ENCODE measurements at regions not wholly inside any gene's neighbourhood (a gene's known extent, or its start where the extent isn't known, plus 50 kb on each side); places are given as distances from the start of the nearest gene placed in this dataset.
"Not testable (repeated sequence)": the region's sequence is repeated elsewhere in the genome, so short reads cannot be mapped to it uniquely, and the experiment has no call there.

DNA sequence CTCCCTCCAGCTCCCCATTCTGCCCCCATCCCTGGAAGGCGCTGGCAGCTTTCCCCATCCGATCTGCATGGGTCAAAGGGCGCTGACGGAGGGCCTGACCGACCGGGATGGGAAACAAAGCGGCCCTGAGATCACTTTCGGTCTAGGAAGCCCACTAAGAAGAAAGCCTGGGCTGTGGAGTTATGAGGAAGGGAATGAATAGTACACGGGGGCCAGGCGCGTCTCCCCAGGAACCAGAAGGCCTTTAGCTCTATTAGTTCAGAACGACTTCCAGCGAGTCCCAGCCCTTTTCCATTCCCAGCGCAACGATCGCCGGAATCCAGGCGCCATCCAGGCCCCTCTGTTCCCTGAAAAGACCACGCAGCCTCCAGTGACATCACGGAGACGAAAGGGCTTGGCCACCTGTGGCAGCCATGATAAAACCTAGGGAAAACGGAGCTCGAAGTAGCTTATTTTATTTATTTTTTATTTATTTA, 70.1 kb upstream of the CCDC180 start:
- no peaks in the 10 kb centered on the region for H3K9me2 ChIP-seq (ENCODE audit: low read depth, low read length)
- H2AFZ ChIP-seq (ENCODE audit: low read length): no peak overlapping the region
- no peak overlapping the region for H3K9ac ChIP-seq (ENCODE audit: low read length)
- no peaks in the 10 kb centered on the region for H3K79me2 ChIP-seq (ENCODE audit: insufficient read depth, low read length)
- no peaks in the 10 kb centered on the region for H3K9me3 ChIP-seq (ENCODE audit: low read length)
- H3K36me3 ChIP-seq (ENCODE audit: insufficient read depth, low read length): no peaks in the 10 kb centered on the region
- no peak overlapping the region for H3K4me3 ChIP-seq (ENCODE audit: low read depth, low read length, poor library complexity, severe bottlenecking)
- H3K4me1 ChIP-seq (ENCODE audit: insufficient read depth, low read length, severe bottlenecking): no peaks in the 10 kb centered on the region
- no peak overlapping the region for H3K27ac ChIP-seq (ENCODE audit: low read depth, low read length, poor library complexity, severe bottlenecking)
- no peaks in the 10 kb centered on the region for H3F3A ChIP-seq (ENCODE audit: insufficient read depth, low read length)
- no peaks in the 10 kb centered on the region for H3K27me3 ChIP-seq (ENCODE audit: insufficient read depth, low read length)
- no peaks in the 10 kb centered on the region for H4K20me1 ChIP-seq (ENCODE audit: insufficient read depth, low read length)
- TF ChIP-seq EZH2 (IDR thresholded peaks at IDR 0.05; ENCODE audit: borderline replicate concordance, low read length): no peak
- no peak for TF ChIP-seq CTCF (IDR thresholded peaks at IDR 0.05; ENCODE audit: low read length)
- H3K4me2 ChIP-seq (ENCODE audit: low read length): no peak overlapping the region

DNA sequence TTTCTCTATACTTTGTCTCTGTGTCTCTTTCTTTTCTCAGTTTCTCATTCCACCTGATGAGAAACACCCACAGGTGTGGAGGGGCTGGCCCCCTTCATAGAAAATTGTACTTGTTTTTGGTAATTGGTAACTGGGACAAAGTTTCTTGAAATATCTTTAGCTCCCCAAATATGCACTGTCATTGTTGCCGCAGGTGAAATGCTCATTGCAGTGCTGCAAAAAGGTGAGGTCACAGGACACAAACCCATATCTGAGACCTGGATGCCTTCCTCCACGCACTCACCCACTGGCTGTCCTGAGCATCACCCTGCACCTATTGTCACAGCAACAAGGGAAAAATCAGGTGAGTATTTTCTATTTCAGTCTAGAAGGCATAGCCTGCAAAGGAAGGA, 74.5 kb upstream of the CCDC180 start:
- H3K9ac ChIP-seq (ENCODE audit: low read length); H4K20me1 ChIP-seq (ENCODE audit: insufficient read depth, low read length); H3K9me2 ChIP-seq (ENCODE audit: low read depth, low read length); H3K36me3 ChIP-seq (ENCODE audit: insufficient read depth, low read length); H3K27me3 ChIP-seq (ENCODE audit: insufficient read depth, low read length); H2AFZ ChIP-seq (ENCODE audit: low read length); H3K79me2 ChIP-seq (ENCODE audit: insufficient read depth, low read length); H3K4me3 ChIP-seq (ENCODE audit: low read depth, low read length, poor library complexity, severe bottlenecking); H3K27ac ChIP-seq (ENCODE audit: low read depth, low read length, poor library complexity, severe bottlenecking); H3F3A ChIP-seq (ENCODE audit: insufficient read depth, low read length); H3K9me3 ChIP-seq (ENCODE audit: low read length); H3K4me2 ChIP-seq (ENCODE audit: low read length); H3K4me1 ChIP-seq (ENCODE audit: insufficient read depth, low read length, severe bottlenecking): not testable (repeated sequence)

DNA sequence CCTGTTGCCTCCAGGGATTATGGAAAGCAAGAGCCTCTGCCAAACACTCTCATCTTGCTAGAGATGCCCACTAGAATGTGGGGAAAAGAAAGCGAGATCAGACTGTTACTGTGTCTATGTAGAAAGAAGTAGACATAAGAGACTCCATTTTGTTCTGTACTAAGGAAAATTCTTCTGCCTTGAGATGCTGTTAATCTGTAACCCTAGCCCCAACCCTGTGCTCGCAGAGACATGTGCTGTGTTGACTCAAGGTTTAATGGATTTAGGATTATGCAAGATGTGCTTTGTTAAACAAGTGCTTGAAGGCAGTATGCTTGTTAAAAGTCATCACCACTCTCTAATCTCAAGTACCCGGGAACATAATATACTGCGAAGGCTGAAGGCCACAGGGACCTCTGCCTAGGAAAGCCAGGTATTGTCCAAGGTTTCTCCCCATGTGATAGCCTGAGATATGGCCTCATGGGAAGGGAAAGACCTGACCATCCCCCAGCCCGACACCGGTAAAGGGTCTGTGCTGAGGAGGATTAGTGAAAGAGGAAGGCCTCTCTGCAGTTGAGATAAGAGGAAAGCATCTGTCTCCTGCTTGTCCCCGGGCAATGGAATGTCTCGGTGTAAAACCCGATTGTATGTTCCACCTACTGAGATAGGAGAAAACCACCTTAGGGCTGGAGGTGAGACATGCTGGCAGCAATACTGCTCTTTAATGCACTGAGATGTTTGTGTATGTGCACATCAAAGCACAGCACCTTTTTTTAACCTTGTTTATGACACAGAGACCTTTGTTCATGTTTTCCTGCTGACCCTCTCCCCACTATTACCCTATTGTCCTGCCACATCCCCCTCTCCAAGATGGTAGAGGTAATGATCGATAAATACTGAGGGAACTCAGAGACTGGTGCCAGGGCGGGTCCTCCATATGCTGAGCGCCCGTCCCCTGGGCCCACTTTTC, 75.1 kb upstream of the CCDC180 start:
- not testable (repeated sequence) for H3F3A ChIP-seq (ENCODE audit: insufficient read depth, low read length); H3K27me3 ChIP-seq (ENCODE audit: insufficient read depth, low read length); H3K36me3 ChIP-seq (ENCODE audit: insufficient read depth, low read length); H3K79me2 ChIP-seq (ENCODE audit: insufficient read depth, low read length); H3K4me1 ChIP-seq (ENCODE audit: insufficient read depth, low read length, severe bottlenecking); H3K4me2 ChIP-seq (ENCODE audit: low read length); H3K9me3 ChIP-seq (ENCODE audit: low read length); H3K27ac ChIP-seq (ENCODE audit: low read depth, low read length, poor library complexity, severe bottlenecking); H2AFZ ChIP-seq (ENCODE audit: low read length); H4K20me1 ChIP-seq (ENCODE audit: insufficient read depth, low read length); H3K4me3 ChIP-seq (ENCODE audit: low read depth, low read length, poor library complexity, severe bottlenecking); H3K9me2 ChIP-seq (ENCODE audit: low read depth, low read length); H3K9ac ChIP-seq (ENCODE audit: low read length)

GRCh38 chr9:97222393-97222792, 85.1 kb upstream of the CCDC180 start:
- not testable (repeated sequence) for H3K27ac ChIP-seq (ENCODE audit: low read depth, low read length, poor library complexity, severe bottlenecking); H3K36me3 ChIP-seq (ENCODE audit: insufficient read depth, low read length); H3K4me3 ChIP-seq (ENCODE audit: low read depth, low read length, poor library complexity, severe bottlenecking); H3K9ac ChIP-seq (ENCODE audit: low read length); H3K79me2 ChIP-seq (ENCODE audit: insufficient read depth, low read length); H3K9me3 ChIP-seq (ENCODE audit: low read length); H4K20me1 ChIP-seq (ENCODE audit: insufficient read depth, low read length); H3K4me2 ChIP-seq (ENCODE audit: low read length); H3K4me1 ChIP-seq (ENCODE audit: insufficient read depth, low read length, severe bottlenecking); H3K9me2 ChIP-seq (ENCODE audit: low read depth, low read length); H3K27me3 ChIP-seq (ENCODE audit: insufficient read depth, low read length); H3F3A ChIP-seq (ENCODE audit: insufficient read depth, low read length); H2AFZ ChIP-seq (ENCODE audit: low read length)

DNA sequence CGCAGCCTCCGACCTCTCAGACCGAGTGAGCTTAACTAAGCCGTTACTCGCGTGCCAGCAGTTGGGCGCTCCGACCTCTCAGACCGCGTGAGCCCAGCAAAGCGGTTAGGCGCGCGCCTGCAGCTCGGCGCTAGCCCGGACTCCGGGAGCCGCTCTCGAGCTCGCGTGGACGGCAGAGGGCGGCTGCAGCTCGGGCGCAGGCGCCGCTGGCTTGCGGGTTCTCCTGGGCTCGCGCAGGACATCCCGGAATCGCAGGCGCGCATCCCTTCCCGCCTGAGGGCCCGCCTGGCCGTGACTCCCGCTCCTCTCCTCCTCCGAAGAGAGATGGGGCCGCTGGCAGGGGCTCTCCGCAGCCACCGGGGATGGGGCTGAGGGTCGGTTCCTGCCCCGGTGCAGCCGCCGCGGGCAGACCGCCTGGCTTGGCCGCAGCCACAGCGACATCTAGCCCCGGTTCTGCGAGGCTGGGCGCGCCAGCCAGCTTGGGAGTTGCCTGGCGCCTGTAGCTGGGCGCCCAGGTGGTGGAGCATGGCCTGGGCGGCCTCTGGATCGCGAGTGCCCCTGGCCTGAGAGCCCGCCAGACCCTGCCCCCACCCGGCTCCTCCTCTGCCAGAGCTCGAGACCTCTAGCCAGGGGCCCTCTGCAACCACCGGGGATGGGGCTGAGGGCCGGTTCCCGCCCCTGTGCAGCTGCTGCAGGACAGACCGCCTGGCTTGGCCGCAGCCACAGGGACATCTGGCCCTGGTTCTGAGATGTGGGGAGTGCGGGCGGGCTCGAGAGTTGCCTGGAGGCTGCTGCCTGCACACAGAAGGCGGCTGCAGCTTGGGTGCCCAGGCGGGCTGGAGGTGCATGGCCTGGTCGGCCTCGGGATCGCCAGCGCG, 85.7 kb upstream of the CCDC180 start:
- not testable (repeated sequence) for H3K4me1 ChIP-seq (ENCODE audit: insufficient read depth, low read length, severe bottlenecking); H3F3A ChIP-seq (ENCODE audit: insufficient read depth, low read length); H3K9me2 ChIP-seq (ENCODE audit: low read depth, low read length); H3K79me2 ChIP-seq (ENCODE audit: insufficient read depth, low read length); H3K4me3 ChIP-seq (ENCODE audit: low read depth, low read length, poor library complexity, severe bottlenecking); H3K9ac ChIP-seq (ENCODE audit: low read length); H3K27ac ChIP-seq (ENCODE audit: low read depth, low read length, poor library complexity, severe bottlenecking); H4K20me1 ChIP-seq (ENCODE audit: insufficient read depth, low read length); H2AFZ ChIP-seq (ENCODE audit: low read length); H3K9me3 ChIP-seq (ENCODE audit: low read length); H3K4me2 ChIP-seq (ENCODE audit: low read length); H3K36me3 ChIP-seq (ENCODE audit: insufficient read depth, low read length); H3K27me3 ChIP-seq (ENCODE audit: insufficient read depth, low read length)
